NCI-H2081 (cell line): ENCODE measurements at regions not wholly inside any gene's neighbourhood (a gene's known extent, or its start where the extent isn't known, plus 50 kb on each side); places are given as distances from the start of the nearest gene placed in this dataset.

Experiments used
- DNase-seq, 2 experiments: peaks; one replicate each; lab custom pipeline; 2025; lab: John Stamatoyannopoulos, UW

DNA sequence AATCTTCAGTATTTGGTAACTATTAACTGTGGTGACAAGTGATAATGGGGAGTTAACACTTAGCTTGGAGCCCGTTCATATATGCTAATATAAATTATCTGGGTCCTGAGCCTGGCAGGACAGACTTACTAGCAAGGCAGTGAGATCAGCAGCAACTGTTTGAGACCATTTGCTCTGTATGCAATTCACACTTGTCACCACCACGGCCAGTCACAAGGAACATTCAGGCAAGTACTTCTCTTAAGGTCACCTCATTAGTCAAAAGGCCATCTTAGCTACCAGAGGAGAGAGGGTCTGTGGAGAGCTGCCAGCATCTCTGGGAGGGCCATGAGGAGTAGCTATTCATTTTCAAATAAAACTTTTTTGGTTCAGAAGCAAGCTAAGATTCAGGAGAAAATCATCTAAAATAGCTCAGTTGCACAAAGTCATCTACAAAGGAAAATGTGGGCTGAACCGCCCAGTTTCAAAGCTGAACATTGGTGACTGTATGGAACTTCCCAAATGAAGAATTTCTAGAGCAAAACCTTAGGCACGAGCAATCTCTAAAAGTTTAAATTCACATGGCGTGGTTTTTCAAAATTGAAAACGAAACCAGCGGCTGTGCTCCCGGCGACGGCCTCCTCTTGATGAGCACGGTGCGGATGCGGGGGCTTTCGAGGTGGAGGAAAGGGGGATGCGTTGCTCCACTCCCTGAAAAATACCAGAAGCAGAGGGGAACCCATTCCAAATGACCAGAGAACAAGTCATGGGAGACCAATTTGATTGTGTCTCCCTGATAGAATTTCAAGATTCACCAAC, 233.5 kb upstream of the MGMT start:
- DNase-seq: no peak

DNA sequence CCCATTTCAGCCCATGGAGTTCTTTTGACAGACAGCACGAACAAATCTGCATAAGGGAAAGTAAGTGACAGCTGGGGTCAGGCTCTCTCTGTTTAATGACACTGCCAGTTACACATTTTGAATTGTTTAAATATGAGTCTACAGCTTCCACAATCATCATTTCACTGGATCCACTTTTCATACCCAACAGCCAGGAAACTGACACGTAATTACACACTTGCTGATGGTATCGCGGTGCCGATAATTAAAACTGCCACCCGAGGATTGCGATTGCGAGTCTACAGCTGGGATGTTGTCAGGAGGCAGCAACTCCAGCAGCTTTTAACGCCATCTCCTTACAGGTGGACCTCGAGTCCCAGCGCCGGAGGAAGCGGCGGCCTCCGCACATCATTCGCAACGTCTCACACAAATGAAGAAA, 230.8 kb upstream of the MGMT start:
- no peak for DNase-seq

DNA sequence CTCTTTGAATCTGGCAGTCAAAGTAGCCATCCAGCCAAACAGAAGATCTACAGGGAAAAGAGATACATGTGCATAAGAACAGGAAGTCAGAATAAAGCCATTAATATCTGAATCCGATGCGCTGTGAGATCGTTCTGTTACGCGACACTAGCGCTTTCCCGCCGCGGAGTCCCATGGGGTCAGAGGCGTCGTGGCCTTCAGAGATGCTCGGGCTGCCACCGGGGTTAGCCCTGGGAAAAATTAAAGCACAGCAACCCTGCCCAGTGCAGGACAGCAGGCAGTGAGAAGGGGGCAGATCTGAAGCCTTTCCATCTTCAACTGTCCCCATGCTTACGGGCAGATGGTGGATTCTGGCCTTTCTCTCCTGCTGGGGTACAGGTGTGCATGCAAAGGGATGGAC, 225.6 kb upstream of the MGMT start:
- DNase-seq: no peak

DNA sequence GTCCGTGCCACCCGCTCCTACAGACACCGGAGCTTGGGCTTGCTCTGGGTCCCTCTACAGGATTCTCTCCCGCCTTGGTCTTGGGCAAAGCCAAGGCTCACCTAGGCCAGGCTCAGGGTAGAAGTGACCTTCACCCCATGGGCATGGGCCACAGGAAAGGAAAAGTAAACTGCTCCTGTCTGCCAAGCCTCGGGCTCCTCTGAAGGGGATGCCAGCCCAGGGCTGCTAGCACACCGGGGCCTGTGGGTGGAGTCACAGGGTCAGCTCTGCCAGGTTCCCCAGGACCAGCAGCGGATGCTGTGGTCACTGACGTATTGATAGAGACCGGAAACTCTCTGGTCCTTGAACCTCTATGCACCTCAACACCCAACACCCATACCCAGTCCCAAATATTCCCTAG, 222.7 kb upstream of the MGMT start:
- no peak for DNase-seq

DNA sequence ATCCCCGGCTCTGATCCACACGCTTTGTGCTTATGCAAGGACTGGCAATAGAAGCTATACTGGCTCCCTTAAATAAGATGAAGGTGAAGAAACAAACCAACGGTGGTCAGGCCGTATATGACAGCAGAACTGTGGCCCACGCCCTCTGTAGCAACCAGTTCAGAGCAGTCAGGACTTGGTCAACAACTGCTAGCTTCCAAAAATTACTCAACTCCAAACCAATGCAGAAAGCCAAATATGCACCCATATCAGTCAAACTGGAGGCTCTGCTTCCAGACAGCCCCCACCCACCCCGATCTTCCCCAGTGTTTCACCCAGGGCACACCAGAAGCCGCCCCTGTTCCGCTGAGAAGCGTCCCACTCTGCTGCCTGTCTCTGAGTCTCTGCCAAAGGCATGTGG, 222.3 kb upstream of the MGMT start:
- no peak for DNase-seq

DNA sequence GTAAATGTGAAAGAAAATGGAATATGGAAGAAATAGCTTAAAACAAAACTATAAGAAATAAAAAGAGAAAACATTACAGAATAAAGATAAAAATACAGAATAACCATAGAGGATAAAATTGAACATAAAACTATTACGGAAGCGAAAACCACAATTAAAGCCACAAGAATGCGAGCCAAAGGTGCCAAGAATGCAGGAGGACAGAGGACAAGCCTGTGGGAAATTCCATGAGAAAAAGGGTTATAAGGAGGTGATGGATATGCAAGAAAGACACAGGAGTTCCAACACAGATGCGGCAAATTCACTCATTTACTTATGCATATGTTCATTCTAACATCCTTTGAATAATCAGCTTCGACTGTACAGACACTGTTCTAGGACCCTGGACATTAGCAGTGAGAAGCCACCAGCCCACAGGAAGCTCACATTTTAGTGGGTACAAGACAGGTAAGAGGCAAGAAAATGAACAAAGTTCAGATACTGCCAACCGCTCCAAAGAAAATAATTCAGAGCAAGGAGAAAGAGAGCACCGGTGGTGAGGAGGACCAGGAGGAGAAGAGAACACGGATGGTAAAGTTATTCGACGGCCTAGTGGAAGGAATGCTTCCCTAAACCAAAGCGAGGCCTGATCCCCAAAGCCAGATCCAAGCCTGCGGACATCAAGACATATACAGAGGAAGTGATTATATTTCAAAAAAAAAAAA, 213.7 kb upstream of the MGMT start:
- no peak for DNase-seq

DNA sequence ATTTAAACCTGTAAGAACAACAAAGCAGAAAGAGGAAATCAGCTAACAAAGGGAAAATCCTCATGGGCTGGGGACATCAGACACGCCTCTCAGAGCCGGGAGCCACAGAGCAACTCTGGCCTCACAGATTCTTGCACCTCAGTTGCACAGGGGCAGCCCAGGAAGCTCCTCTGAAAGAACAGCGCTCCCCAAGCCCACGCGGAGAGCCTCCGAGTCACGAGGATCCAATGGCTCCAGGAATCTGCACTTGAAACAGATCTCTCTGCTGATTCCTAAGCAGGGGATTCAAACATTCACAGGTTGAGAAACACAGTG, 213.2 kb upstream of the MGMT start:
- DNase-seq: no peak

DNA sequence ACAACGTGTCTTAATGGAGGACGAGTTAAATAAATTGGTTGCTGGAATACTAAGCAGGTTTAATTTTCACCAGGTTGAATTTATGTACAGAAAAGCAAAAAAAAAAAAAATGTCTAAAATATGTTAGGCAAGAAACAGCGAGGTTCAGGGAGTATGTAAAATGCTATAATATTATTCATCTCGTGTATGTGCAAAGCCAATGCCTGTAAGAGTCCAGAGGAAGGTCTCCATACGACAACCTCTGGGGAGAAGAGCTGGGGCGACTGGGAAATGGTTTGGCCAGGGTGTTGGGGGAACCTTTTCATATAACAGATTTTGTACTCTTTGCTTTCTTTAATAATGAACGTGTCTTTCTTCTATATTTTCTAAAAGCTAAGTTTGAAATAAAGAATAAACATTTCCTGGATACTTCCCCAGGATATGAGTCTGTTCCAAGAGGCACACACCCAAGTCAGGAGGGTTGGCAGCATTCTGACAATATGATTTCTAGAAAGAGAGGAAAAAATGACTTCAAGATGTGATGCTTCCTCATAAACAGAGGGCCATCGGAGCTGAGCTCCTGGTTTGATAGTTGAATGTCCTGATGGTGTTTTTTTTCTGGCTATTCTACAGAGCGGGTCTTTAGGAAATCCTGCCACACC, 208.6 kb upstream of the MGMT start:
- DNase-seq: no peak

DNA sequence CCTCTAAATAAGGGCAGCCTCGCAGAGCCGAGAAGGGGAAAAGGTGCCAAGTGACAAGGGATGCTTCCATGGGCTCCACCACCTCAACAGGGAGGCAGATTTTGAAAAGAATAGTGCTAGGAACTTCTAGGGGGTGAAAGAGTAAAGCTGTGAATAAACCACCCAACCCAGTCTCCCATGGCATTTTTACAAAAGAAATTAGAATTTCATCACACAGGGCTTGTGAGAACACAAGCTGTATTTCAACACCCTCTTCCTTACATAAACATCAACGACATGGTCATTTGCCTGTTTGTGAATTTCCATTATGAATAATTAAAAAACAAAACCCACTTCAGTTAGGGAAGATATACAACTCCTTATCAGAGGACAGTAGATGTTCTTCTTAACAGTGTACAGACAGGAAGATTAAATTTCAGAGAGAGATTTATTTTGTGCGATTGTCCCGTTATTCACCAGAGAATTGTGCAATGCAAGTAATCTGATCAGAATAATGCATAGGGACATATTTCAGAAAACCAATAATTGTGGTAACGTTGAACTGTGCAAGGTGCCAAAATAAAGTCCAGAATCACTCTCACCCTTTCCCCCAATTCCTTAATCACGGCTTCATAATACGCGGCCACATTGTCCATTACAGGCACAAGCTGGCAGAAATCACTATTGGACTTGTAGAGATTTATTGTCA, 207.8 kb upstream of the MGMT start:
- DNase-seq: no peak

DNA sequence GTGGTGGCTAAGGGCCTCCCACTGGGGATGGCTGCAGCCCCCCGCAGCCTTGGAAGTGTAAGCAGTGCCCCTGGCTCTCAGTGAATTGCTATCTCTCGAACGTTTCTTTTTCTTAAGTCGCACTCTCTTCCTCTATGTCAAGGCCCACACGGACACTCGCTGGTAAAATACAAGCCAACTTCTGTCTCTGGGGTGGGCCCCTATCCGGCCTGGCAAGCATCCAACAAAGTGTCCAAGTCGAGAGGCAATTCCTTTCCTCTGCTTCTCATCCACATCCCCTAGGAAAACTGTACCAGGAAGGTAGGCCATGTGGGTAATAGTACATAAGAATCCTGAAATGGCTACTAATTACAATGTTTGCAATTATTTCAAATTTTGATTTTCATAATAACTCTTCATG, 194.9 kb upstream of the MGMT start:
- no peak for DNase-seq

DNA sequence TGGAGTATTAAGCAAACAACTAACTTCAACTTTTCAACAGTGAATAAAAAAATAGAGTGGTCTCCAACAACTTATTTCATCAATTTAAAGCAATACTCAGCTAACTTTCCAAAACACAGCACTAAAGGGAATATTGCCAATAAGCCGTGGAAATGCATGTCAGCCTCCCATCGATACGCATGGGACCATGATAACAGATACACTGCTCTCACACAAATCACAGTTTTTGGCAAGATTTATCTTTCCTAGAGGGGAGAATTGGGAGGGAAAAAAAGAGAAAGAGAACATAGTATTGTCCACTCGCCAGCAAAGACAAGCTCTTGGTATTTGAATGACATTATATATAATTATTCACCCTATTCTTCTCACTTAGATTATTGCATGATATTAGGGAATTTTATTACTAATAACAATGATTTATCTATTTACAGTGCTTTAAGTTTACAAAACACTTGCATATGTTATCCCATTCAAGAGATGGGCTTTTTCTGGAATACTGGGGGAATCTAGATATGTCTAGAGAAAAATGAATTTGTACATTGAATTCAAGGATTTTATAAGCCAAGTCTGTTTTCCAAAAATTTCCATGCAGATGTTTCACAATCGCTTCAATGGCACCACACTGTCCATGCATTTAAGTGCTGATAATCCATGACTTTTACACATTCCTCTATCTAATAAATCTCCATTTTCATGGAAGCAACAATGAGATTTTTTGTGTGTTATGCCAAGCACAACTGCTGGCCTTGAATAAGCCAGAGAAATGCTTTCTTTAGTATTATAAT, 194.0 kb upstream of the MGMT start:
- no peak for DNase-seq

DNA sequence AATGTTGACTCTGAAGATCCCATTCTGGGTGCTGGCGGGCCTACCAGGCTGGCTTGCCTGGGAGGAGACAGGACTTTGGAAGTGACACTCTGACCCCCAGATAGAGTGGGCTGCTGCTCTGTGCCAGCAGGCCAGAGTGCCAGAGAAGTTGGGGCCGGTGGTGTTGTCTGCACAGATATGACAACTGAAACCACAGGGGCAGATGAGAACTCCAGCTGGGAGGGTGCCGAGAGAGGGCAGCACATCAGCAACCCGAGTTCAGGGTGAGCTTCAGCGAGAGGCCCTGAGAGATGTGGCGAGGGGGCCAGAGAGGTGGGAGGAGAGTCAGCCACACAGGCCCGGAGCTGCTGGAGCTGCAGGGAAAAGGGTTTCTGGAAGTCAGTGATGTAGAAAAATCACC, 193.2 kb upstream of the MGMT start:
- DNase-seq: no peak

DNA sequence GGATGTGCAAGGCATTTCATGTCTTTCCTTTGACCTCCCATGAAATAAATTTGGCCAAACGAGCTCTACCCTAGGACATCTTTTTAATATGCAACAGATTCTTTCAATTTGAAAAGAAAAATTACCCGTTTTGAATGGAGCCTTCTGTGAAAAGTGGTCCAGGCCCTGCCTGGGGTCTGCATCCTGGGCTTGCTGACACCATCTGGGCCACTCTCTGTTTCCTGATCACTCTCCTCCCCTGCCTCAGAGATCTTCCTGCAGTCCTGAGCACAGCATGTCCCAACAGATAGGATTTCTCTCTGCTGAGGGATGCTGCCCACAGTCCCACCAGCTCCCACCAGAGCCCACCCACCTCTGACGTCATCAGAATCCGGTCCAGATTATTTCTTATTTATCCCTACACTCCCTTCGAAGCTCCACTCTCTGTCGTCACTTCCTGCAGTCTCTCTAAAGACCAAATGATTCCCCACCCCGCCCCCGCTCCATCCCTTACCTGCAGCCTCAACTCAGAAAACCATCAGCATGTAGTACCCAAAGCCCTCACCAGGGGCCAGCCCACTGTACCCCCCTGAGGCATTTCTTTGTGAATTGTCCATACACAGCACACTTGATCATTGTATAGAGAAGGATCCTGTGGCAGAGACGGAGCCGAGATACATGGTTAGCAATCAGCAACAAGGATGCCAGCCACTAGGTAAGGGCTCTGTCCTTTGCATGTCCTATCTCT, 192.1 kb upstream of the MGMT start:
- DNase-seq: no peak

DNA sequence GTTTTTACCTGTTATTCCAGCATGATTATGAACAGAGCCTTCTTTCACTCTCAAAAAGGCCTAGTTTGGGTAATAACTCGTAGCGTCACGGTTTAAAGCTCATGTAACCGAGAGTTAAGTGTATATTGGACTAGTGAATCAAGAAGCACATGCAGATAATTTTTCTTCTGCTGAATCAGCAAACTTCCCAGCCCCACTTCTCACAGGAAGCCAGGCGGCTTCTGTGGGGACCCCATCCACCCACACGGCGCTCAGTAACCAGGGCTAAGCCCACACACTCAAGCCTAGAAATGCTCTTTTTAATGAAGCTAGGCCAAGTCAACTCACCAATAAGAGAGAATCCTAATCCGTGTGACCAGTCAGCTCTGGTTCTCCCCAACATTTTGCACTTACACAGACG, 191.2 kb upstream of the MGMT start:
- DNase-seq: no peak

DNA sequence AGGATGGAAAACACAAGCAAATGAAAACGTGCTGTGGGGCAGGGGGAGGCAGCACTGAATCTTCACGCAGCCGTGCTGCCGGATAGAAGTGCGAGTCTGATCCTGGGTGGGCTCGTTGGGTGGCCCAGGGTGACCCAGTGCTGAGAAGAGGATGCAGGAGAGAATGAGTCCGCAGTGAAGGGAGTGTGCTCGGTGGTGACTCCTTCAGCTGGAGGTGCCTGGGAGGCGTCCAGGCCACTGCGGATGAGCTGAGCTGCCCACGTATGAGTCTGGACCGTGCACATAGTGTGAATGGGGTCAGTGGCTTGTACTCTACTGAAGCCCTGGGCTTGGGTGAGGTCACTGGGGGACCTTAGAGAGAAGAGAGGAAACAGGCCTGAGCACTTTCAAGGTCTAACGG, 190.0 kb upstream of the MGMT start:
- DNase-seq: no peak

DNA sequence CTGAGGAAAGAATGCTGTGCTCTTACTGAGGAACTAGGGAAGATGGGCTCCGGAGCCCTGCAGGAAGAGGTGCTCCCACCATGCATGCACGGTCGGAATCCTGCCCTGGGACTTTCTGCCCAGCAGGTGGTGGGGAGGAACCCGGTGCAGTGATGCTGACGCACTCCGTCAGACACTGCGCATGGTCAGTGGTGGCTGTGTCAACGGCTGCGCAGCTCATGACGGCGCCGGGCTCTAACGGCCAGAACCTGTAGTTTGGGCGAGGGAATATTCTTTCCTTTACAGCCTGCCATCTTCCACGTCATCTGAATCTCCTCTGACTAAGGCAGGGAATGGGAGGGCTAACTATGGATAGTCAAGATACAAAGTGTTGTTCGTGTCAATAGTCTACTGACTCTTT, 189.2 kb upstream of the MGMT start:
- no peak for DNase-seq

DNA sequence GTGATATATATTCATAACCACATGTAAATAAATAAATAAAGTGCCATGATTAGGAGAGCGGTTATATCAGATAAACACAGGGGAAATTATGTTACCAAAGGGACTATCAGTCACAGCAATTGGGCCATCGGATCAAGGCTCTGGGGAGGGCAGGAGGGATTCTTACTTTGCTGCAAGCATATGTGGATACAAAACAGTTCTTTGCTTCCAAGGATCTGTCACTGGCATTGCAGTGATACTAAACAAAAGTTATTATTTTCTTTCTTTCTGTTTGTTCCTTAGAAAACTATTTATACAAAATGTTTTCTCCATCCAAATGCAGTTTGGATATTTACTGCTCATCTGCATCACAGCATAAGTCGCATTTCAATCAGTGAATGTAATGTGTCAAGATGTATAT, 188.4 kb upstream of the MGMT start:
- DNase-seq: no peak

DNA sequence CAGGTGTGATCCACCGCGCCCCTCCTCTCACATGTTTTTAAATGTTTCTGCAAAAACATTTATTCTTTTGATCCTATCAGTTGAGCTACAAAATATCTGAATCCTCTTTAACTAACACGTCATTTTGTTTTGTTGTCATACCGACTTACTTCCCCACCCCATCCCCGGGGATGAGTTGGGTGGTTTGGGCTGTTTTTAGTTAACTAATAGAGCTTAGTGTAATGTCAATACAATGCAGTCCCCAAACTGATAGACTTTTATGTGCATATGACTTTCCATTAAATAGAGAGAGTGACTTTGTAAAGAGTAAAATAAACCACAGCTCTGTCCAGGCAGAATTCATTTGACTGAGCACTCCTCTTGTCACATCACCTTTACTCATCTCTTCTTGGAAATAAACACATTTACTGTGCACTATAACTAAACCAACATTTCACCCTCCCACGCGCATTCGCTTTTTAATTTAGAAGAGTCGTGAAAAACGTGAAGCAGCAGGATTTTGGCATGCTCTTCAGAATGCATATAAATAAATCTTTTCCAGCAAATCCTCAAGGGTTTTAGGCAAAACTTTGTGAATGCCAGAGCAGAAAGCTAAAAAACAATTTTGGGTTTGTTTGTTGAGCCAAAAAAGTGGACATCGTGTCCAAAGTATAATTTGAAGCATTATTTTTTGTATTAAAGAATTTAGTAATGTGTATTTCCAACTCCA, 187.4 kb upstream of the MGMT start:
- DNase-seq: no peak

DNA sequence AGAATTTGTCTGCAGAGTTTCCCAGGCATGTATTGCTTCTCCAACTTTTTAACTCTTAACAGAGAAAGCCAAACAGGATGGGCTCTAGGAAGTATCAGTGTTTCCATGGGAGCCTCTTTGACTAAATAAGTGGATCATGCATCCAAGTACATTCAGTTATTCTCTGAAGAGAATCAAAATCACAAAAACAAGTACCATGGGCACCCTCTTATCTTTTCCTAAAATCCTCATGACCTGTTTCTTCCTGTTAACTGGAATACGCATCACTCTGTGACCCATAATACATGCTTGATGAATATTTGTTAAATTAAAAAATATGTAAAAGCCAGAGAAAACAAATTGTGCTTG, 186.9 kb upstream of the MGMT start:
- DNase-seq: no peak

DNA sequence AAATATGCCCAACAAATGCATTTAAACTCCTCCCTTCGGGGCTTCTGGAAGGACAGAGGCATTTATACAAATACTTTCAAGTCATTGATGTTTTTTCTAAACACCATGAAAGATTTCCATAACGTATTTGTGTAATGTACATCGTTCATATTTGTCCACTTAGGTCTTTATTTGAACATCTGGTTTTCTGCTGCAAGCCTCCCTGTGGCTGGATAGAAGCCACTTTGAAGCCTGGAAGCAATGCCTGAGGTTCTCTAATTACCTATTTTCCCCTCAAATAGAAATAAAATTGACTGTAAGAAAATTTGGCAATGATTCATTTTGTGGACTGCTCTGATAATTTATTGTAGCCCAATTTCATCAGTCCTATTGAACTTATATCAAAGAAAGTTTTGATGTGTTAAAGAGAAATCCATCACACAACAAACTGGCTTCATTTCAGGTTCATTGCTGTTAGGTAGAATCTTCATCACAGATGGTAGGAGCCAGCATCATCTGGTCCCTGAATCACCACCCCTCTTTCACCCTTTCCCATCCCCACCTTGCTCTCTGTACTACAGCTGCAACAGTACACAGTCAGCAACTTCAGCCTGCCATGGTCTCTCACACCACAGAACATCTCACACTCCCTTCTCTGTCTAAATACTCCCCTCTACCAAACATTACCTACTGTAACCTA, 186.0 kb upstream of the MGMT start:
- no peak for DNase-seq
